ENCODE measurements at regions not wholly inside any gene's neighbourhood (a gene's known extent, or its start where the extent isn't known, plus 50 kb on each side); places are given as distances from the start of the nearest gene placed in this dataset.

DNA sequence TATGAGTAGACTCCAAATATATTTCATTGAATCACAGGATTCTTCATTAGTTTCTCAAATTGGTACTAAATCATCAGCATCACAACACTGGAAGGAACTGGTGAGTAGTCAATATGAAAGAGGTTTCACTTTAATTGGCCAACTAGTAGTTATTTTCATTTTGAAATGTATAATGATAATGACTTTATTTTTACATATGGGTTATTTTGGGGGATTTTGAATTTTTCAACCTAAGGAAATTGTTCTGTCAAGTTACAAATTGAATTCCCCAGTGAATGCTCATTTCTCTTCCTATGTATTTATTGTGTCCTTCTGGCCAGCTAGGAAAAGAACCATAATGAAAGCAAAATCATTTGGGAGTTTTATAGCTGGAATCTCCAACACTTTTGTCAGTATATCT, 174.2 kb upstream of the ATP2B1 start:
- Histone ChIP-seq H3K9ac (ENCODE audit: insufficient read depth, low read length) (no peak overlapping the region), H3K79me2 (ENCODE audit: control insufficient read depth, insufficient read depth, low read length) (no peaks in the 10 kb centered on the region), H3K36me3 (ENCODE audit: control insufficient read depth, insufficient read depth, low read length) (no peaks in the 10 kb centered on the region), H3K9me3 (ENCODE audit: control insufficient read depth, insufficient read depth, low read depth, low read length) (no peaks in the 10 kb centered on the region), H4K20me1 (ENCODE audit: control insufficient read depth, extremely low read depth, insufficient read depth, low read length) (no peaks in the 10 kb centered on the region), H3K27ac (ENCODE audit: insufficient read depth, low read length) (no peak overlapping the region), H3K4me2 (ENCODE audit: extremely low read depth, insufficient read depth, low read length) (no peak overlapping the region), H3K27me3 (ENCODE audit: control insufficient read depth, insufficient read depth, low read length) (no peaks in the 10 kb centered on the region), H3K4me3 (replicated peaks in 1 of 4; ENCODE audit: control extremely low read depth in 1 of 4, insufficient read depth in 1 of 4, low read depth in 3 of 4, low read length in 4 of 4) (no peak overlapping the region), H2AFZ (ENCODE audit: low read length) (no peak overlapping the region), H3K4me1 (ENCODE audit: control insufficient read depth, extremely low read depth, insufficient read depth, low read length) (no peaks in the 10 kb centered on the region)
- TF ChIP-seq, protein P1, sequence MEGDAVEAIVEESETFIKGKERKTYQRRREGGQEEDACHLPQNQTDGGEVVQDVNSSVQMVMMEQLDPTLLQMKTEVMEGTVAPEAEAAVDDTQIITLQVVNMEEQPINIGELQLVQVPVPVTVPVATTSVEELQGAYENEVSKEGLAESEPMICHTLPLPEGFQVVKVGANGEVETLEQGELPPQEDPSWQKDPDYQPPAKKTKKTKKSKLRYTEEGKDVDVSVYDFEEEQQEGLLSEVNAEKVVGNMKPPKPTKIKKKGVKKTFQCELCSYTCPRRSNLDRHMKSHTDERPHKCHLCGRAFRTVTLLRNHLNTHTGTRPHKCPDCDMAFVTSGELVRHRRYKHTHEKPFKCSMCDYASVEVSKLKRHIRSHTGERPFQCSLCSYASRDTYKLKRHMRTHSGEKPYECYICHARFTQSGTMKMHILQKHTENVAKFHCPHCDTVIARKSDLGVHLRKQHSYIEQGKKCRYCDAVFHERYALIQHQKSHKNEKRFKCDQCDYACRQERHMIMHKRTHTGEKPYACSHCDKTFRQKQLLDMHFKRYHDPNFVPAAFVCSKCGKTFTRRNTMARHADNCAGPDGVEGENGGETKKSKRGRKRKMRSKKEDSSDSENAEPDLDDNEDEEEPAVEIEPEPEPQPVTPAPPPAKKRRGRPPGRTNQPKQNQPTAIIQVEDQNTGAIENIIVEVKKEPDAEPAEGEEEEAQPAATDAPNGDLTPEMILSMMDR (conservative IDR thresholded peaks at IDR 0.05 in 1 of 2, IDR thresholded peaks at IDR 0.05 in 1 of 2; ENCODE audit: low read depth in 1 of 2, low read length in 2 of 2), result no peak
- TF ChIP-seq EZH2 (IDR thresholded peaks at IDR 0.05; ENCODE audit: low read length, missing control alignments), result no peak
- DNase-seq (ENCODE audit: low read depth in 2 of 2), result no peak

DNA sequence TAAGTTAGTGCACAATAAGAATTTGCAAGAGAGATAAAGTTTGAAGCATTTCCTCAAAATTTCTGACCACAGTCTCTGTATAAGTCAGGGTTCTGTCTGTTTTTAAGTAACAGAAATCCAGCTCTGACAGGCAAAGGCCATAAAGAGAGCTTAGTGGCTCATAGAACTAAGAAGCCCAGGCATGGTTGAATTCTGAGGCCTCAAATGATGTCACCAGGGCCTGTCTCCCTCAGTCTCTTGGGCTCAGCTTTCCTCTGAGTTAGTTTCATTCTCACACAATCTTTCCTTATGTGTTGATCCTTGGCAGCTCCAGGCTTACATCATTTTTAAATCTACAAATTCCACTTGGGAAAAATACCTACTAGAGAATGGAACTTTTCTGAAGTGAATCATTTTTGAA, 173.4 kb upstream of the ATP2B1 start:
- Histone ChIP-seq H2AFZ (ENCODE audit: low read length) (no peak overlapping the region), H3K9ac (ENCODE audit: insufficient read depth, low read length) (no peak overlapping the region), H3K36me3 (ENCODE audit: control insufficient read depth, insufficient read depth, low read length) (no peaks in the 10 kb centered on the region), H3K9me3 (ENCODE audit: control insufficient read depth, insufficient read depth, low read depth, low read length) (no peaks in the 10 kb centered on the region), H3K27me3 (ENCODE audit: control insufficient read depth, insufficient read depth, low read length) (no peaks in the 10 kb centered on the region), H4K20me1 (ENCODE audit: control insufficient read depth, extremely low read depth, insufficient read depth, low read length) (no peaks in the 10 kb centered on the region), H3K79me2 (ENCODE audit: control insufficient read depth, insufficient read depth, low read length) (no peaks in the 10 kb centered on the region), H3K4me2 (ENCODE audit: extremely low read depth, insufficient read depth, low read length) (no peak overlapping the region), H3K4me1 (ENCODE audit: control insufficient read depth, extremely low read depth, insufficient read depth, low read length) (no peaks in the 10 kb centered on the region), H3K4me3 (replicated peaks in 1 of 4; ENCODE audit: control extremely low read depth in 1 of 4, insufficient read depth in 1 of 4, low read depth in 3 of 4, low read length in 4 of 4) (no peak overlapping the region), H3K27ac (ENCODE audit: insufficient read depth, low read length) (no peak overlapping the region)
- TF ChIP-seq EZH2 (IDR thresholded peaks at IDR 0.05; ENCODE audit: low read length, missing control alignments), result no peak
- TF ChIP-seq, protein P1 (conservative IDR thresholded peaks at IDR 0.05 in 1 of 2, IDR thresholded peaks at IDR 0.05 in 1 of 2; ENCODE audit: low read depth in 1 of 2, low read length in 2 of 2), result no peak
- peak; percentile 36 to 58 for DNase-seq (ENCODE audit: low read depth in 2 of 2)

GRCh38 chr12:89880690-89881350, 172.2 kb upstream of the ATP2B1 start:
- TF ChIP-seq, protein P1 (conservative IDR thresholded peaks at IDR 0.05 in 1 of 2, IDR thresholded peaks at IDR 0.05 in 1 of 2; ENCODE audit: low read depth in 1 of 2, low read length in 2 of 2), result no peak
- no peak for TF ChIP-seq EZH2 (IDR thresholded peaks at IDR 0.05; ENCODE audit: low read length, missing control alignments)
- Histone ChIP-seq H3K79me2 (ENCODE audit: control insufficient read depth, insufficient read depth, low read length) (no peaks in the 10 kb centered on the region), H3K9me3 (ENCODE audit: control insufficient read depth, insufficient read depth, low read depth, low read length) (no peaks in the 10 kb centered on the region), H2AFZ (ENCODE audit: low read length) (no peak overlapping the region), H4K20me1 (ENCODE audit: control insufficient read depth, extremely low read depth, insufficient read depth, low read length) (no peaks in the 10 kb centered on the region), H3K36me3 (ENCODE audit: control insufficient read depth, insufficient read depth, low read length) (no peaks in the 10 kb centered on the region), H3K4me3 (replicated peaks in 1 of 4; ENCODE audit: control extremely low read depth in 1 of 4, insufficient read depth in 1 of 4, low read depth in 3 of 4, low read length in 4 of 4) (no peak overlapping the region), H3K9ac (ENCODE audit: insufficient read depth, low read length) (no peak overlapping the region), H3K27me3 (ENCODE audit: control insufficient read depth, insufficient read depth, low read length) (no peaks in the 10 kb centered on the region), H3K4me1 (ENCODE audit: control insufficient read depth, extremely low read depth, insufficient read depth, low read length) (no peaks in the 10 kb centered on the region), H3K4me2 (ENCODE audit: extremely low read depth, insufficient read depth, low read length) (no peak overlapping the region), H3K27ac (ENCODE audit: insufficient read depth, low read length) (no peak overlapping the region)
- DNase-seq (ENCODE audit: low read depth in 2 of 2), result no peak
